Epithelial cell of proximal tubule (primary cell): ENCODE measurements at regions not wholly inside any gene's neighbourhood (a gene's known extent, or its start where the extent isn't known, plus 50 kb on each side); places are given as distances from the start of the nearest gene placed in this dataset.

Experiments used
- DNase-seq: peaks from one replicate; pipeline ENCODE4 v3.0.0-alpha.2; 2011; ENCODE audit warnings: low read depth
- H3K4me3 ChIP-seq: 2 replicates; pipeline ENCODE4 v1.5.1; 2011; ENCODE audit warnings: low read depth, mild to moderate bottlenecking, low read length
- CTCF ChIP-seq: conservative IDR thresholded peaks from 2 replicates; pipeline ENCODE4 v1.5.1; 2012; ENCODE audit warnings: low read depth, mild to moderate bottlenecking, low read length

- TF ChIP-seq CTCF, result no peak
- DNase-seq, result no peak
These were observed 461.1 kb downstream of the MMUT start for GRCh38 chr6:49001856-49002541.

DNA sequence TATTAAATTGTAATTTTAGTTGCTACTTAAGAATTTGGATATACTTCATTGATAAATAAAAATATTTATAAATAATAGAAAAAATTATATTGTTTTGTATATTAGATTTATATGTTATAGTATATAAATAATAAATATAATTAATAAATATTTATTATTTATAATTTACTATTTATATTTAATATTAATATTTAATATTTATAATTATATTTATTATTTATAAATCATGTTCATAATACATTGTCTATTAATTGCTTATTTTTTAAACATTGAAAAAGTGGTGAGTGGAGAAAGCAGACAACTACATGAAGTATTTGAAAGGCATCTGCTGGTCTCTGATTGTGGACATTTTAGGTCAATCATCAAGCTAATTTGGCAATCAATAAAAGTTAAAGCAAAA is 464.5 kb downstream of the MMUT start:
- no peak for DNase-seq
- no peak for TF ChIP-seq CTCF
- H3K4me3 ChIP-seq, result no peak overlapping the region

More at GRCh38 chr6:49001856-49002541, 461.1 kb downstream of the MMUT start:
- no peak overlapping the region for H3K4me3 ChIP-seq

DNA sequence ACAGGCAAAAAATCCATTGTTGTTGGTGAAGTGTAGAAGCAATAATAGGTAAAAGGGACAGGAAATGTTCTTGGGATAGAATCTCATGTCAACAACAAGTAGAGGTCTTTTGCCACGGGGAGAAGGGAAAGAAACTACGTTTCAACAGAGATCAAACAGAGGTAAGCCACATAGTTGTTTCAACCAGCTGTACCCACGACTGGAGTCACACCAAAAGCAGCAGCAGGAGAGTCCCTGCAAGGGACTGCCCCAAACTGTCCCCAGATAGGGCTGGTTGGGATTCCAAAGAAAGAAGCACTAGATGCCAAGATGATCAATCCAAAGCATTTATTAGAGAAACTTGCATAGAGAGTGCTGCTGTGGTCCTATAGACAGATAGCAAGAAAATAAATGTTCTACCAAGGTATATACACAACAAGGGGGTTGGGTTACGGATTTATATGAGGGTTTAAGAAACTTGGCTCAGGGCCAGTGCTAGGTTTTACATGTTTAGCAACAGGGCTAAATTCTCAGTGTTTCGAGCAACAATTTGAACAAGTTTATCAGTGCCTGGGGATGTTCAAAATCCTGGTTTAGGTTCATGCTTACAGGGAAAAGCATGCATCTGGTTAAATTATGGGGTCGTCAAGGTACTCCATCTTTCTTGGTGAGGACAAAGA is 466.5 kb downstream of the MMUT start:
- H3K4me3 ChIP-seq, result no peak overlapping the region
- DNase-seq, result no peak
- TF ChIP-seq CTCF, result no peak

DNA sequence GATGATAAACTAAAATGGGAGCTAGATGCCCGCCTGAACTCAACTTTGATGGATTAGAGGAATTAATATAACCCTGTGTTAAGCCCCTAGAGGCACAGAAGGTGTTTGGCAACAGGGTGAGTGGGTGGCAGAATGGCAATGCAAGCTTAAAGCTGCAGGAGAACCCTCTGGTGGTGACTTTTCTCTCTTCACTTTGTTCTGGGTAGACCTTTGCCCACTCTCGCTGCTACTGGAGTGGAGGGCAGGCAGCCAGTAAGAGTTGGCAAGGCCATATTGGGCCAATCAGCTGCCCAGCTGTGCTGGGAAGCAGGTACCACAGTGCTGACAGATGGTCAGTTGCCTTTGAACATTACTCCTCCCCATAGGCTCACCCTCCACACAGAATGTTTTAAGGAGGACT is 468.2 kb downstream of the MMUT start:
- H3K4me3 ChIP-seq, result no peak overlapping the region
- TF ChIP-seq CTCF, result no peak
- DNase-seq, result no peak

DNA sequence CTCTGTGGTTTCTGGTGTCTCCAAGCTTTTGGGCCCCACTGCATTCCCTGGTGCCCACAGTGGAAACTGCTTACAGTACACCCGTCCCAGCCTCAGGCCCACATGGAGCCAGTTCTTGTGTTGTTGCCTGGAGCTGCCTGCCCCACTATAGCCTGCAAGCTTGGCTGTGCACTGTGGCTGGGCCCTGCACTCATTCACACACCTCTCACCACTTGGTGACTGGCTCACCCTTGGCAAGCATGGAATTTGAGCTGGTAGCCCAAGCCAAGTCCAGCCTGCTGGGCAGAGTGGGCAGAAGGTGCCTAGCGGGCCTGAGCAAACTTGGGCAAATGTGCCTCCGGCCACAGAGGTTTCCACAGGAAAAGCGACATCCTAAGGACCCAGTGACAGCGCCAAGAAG is 472.3 kb downstream of the MMUT start:
- DNase-seq, result no peak
- no peak overlapping the region for H3K4me3 ChIP-seq
- no peak for TF ChIP-seq CTCF

DNA sequence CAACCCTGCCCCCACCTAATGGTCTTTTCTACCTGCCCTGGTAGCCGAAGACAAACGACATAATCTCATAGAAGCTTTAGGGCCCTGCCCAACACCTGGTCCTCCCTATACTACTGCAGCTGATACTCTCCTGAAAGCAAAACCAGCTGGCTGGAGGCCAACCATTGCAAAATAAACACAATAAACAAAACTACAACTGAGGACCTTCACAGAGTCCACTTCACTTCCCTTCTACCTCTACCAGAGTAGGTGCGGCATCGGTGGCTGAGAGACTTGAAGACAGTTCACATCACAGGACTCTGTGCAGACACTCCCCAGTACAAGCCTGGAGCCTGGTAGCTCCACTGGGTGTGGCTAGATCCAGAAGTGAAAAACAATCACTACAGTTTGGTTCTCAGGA is 476.2 kb downstream of the MMUT start:
- no peak for DNase-seq
- no peak for TF ChIP-seq CTCF
- no peak overlapping the region for H3K4me3 ChIP-seq

DNA sequence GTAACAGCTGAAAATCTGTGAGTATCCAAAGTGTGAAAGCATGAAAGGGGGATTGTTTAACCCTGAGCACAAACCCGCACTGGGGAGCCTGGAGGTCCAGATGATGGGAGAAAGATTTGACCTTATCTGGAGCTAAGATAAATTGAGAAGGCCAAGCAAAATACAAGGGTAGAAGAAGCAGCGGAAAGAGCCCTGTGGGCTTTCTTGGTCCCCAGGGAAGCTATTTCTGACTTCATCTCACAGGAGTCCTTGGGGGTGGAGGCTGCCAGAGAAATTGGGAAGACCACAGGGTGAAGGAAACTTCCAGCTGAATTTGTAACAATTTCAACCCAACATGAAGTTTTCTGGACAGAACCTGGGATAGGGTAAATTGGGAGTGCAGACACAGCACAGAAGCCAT is 476.9 kb downstream of the MMUT start:
- H3K4me3 ChIP-seq, result no peak overlapping the region
- no peak for DNase-seq
- TF ChIP-seq CTCF, result no peak
